ENCODE measurements at regions not wholly inside any gene's neighbourhood (a gene's known extent, or its start where the extent isn't known, plus 50 kb on each side); places are given as distances from the start of the nearest gene placed in this dataset.

DNA sequence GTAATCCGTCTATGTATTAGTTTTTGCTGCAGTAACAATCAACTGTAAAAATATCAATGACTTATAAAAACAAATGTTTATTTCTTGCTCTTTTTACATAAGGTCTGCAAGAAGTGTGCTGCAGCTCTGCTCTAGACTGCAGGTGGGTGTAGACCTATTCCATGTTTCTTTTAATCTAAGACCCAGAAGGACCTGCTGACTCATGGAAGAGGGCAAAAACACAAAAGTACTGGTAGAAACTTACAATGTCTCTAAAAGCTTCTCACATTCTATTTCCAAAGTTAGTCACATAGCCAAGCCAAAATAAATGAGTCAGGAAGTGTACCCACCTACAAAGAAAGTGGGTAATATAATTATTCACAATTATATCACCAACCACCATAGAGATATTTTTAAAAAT is 435.9 kb upstream of the FAT3 start:
- TF ChIP-seq, protein P1, sequence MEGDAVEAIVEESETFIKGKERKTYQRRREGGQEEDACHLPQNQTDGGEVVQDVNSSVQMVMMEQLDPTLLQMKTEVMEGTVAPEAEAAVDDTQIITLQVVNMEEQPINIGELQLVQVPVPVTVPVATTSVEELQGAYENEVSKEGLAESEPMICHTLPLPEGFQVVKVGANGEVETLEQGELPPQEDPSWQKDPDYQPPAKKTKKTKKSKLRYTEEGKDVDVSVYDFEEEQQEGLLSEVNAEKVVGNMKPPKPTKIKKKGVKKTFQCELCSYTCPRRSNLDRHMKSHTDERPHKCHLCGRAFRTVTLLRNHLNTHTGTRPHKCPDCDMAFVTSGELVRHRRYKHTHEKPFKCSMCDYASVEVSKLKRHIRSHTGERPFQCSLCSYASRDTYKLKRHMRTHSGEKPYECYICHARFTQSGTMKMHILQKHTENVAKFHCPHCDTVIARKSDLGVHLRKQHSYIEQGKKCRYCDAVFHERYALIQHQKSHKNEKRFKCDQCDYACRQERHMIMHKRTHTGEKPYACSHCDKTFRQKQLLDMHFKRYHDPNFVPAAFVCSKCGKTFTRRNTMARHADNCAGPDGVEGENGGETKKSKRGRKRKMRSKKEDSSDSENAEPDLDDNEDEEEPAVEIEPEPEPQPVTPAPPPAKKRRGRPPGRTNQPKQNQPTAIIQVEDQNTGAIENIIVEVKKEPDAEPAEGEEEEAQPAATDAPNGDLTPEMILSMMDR (IDR thresholded peaks at IDR 0.05; ENCODE audit: extremely low read depth in 1 of 2, insufficient read depth in 1 of 2, low read depth in 1 of 2, low read length in 2 of 2), result no peak
- no peak for TF ChIP-seq JUN (IDR thresholded peaks at IDR 0.05; ENCODE audit: borderline replicate concordance, insufficient read depth, insufficient read length, low read depth)
- TF ChIP-seq EZH2 (IDR thresholded peaks at IDR 0.05; ENCODE audit: borderline replicate concordance, low read depth, low read length, severe bottlenecking), result no peak
- TF ChIP-seq POLR2AphosphoS5 (IDR thresholded peaks at IDR 0.05; ENCODE audit: insufficient read depth, low read depth, low read length), result no peak
- TF ChIP-seq, protein P2, sequence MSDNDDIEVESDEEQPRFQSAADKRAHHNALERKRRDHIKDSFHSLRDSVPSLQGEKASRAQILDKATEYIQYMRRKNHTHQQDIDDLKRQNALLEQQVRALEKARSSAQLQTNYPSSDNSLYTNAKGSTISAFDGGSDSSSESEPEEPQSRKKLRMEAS (IDR thresholded peaks at IDR 0.05; ENCODE audit: insufficient read depth, insufficient read length), result no peak
- TF ChIP-seq GATA2 (IDR thresholded peaks at IDR 0.05; ENCODE audit: insufficient read depth, insufficient read length, low read depth, low read length), result no peak
- no peak for TF ChIP-seq POLR2A (IDR thresholded peaks at IDR 0.05; ENCODE audit: low read depth, low read length)
- no peak for TF ChIP-seq MYC (IDR thresholded peaks at IDR 0.05; ENCODE audit: low read depth, low read length)
- TF ChIP-seq FOS (IDR thresholded peaks at IDR 0.05; ENCODE audit: borderline replicate concordance, insufficient read depth, low read length), result no peak

Measured in endothelial cell of umbilical vein (primary cell).